ENCODE measurements at regions not wholly inside any gene's neighbourhood (a gene's known extent, or its start where the extent isn't known, plus 50 kb on each side); places are given as distances from the start of the nearest gene placed in this dataset.
"Not testable (repeated sequence)": the region's sequence is repeated elsewhere in the genome, so short reads cannot be mapped to it uniquely, and the experiment has no call there.

DNA sequence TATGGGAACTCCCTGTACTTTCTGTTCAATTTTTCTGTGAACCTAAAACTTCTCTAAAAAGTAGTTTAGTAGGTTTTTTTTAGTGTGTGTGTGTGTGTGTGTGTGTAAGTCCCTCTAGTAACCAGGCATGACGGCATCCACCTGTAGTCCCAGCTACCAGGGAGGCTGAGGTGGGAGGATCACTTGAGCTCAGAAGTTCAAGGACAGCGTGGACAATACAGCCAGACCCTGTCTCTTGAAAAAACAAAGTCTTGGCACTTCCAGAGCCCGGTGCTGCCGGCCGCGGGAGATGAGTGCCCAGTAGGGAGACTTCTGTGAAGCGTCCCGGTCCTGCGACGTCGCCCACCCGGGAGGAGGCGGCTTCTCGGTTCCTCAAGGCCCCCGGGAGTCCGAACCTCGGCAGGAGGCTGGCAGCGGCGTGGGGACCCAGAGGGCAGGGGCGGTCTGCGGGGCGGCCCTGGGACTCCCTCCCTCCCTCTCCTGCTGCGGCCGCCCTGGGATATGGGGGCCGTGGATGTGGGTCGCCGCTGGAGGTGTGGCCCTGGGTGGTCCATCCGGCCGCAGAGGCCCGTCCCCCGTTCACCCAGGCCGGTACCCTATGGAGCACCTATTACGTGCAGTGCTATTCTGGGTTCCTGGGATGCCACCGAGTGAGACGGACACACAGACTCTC lies 78.0 kb upstream of the SIRPG start:
- H3K27me3 ChIP-seq (replicated peaks; ENCODE audit: insufficient read depth), result peaks cover 2% of the 10 kb centered on the region
- H3K4me3 ChIP-seq, result no peak overlapping the region
- no peak for DNase-seq (ENCODE audit: low spot score)
- intact Hi-C loops (cut with DNase I), result no loop called here
- no peaks in the 10 kb centered on the region for H3K9me3 ChIP-seq
- no peaks in the 10 kb centered on the region for H3K4me1 ChIP-seq (replicated peaks)
- WGBS, result 85% methylated on average over 31 of the region's 35 CpGs
- H3K27ac ChIP-seq, result no peak overlapping the region
- no peaks in the 10 kb centered on the region for H3K36me3 ChIP-seq
- TF ChIP-seq, protein P1, sequence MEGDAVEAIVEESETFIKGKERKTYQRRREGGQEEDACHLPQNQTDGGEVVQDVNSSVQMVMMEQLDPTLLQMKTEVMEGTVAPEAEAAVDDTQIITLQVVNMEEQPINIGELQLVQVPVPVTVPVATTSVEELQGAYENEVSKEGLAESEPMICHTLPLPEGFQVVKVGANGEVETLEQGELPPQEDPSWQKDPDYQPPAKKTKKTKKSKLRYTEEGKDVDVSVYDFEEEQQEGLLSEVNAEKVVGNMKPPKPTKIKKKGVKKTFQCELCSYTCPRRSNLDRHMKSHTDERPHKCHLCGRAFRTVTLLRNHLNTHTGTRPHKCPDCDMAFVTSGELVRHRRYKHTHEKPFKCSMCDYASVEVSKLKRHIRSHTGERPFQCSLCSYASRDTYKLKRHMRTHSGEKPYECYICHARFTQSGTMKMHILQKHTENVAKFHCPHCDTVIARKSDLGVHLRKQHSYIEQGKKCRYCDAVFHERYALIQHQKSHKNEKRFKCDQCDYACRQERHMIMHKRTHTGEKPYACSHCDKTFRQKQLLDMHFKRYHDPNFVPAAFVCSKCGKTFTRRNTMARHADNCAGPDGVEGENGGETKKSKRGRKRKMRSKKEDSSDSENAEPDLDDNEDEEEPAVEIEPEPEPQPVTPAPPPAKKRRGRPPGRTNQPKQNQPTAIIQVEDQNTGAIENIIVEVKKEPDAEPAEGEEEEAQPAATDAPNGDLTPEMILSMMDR (IDR thresholded peaks at IDR 0.05), result no peak
- TF ChIP-seq POLR2AphosphoS5 (IDR thresholded peaks at IDR 0.05), result no peak
- no peak for TF ChIP-seq POLR2A (IDR thresholded peaks at IDR 0.05)

DNA sequence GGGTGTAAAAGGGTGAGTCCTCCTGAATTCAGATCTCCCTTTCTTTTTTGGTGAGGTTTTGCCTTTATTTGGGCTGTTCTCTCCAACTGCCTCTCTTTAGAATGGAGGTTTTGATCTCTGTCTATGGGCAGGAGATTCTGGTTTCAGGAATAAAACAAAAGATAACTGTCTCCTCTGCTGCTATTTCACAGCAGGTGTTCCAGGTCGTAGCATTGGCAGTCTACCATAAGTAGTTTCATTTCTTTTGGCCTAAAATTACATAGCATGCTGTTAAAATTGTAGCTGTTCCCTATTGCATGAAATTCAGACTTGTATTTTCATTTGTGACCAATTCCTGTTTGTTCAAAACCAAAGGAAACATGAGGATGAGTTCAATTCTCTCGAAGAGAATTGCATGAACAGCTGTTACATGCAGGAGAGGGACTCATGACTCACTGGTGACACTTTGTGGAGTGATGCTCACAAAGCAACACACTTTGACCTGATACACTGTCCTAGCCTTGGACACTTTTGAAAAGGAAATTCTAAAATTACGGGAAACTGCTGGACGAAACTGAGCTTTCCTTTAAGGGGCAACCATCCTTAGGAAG lies 76.8 kb upstream of the SIRPG start:
- no peak for DNase-seq (ENCODE audit: low spot score)
- intact Hi-C loops (cut with DNase I), result no loop called here
- no peak overlapping the region for H3K4me3 ChIP-seq
- no peak overlapping the region for H3K27ac ChIP-seq
- peaks cover 2% of the 10 kb centered on the region for H3K27me3 ChIP-seq (replicated peaks; ENCODE audit: insufficient read depth)
- H3K4me1 ChIP-seq (replicated peaks), result no peaks in the 10 kb centered on the region
- TF ChIP-seq POLR2AphosphoS5 (IDR thresholded peaks at IDR 0.05) (no peak), POLR2A (IDR thresholded peaks at IDR 0.05) (no peak)
- TF ChIP-seq, protein P1 (IDR thresholded peaks at IDR 0.05), result no peak
- H3K36me3 ChIP-seq, result no peaks in the 10 kb centered on the region
- WGBS, result 46% methylated on average over 4 of the region's 4 CpGs
- no peaks in the 10 kb centered on the region for H3K9me3 ChIP-seq

DNA sequence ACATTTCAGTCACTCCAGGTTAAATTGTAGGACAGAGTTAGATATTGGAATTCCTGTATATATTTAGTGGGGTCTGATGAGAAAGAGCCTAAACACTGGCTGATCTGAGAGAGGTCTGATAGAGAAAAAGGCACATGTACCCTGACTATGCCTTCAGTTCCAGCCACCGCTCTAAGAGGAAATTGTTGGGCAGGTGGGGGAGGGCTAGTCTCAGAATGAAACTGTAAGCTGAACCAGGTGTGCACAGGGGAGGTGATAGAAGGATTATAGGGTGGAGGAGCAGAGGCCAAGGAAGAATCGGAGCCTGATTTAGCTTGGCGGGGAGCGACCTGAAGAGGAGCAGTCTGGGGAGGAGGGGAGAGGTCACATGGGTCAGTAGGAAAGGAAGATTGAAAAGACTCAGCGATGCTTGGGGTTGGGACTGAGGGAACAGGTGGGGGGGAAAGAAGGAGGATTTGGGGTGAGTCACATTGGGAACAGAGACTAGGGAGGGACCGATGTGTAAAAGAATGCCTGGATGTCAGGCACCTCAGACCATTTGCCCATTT lies 74.3 kb upstream of the SIRPG start:
- intact Hi-C loops (cut with DNase I); H3K27me3 ChIP-seq (replicated peaks; ENCODE audit: insufficient read depth); H3K9me3 ChIP-seq; DNase-seq (ENCODE audit: low spot score); H3K27ac ChIP-seq; H3K36me3 ChIP-seq; H3K4me3 ChIP-seq; H3K4me1 ChIP-seq (replicated peaks): not testable (repeated sequence)
- WGBS, result 52% methylated on average over 6 of the region's 6 CpGs

DNA sequence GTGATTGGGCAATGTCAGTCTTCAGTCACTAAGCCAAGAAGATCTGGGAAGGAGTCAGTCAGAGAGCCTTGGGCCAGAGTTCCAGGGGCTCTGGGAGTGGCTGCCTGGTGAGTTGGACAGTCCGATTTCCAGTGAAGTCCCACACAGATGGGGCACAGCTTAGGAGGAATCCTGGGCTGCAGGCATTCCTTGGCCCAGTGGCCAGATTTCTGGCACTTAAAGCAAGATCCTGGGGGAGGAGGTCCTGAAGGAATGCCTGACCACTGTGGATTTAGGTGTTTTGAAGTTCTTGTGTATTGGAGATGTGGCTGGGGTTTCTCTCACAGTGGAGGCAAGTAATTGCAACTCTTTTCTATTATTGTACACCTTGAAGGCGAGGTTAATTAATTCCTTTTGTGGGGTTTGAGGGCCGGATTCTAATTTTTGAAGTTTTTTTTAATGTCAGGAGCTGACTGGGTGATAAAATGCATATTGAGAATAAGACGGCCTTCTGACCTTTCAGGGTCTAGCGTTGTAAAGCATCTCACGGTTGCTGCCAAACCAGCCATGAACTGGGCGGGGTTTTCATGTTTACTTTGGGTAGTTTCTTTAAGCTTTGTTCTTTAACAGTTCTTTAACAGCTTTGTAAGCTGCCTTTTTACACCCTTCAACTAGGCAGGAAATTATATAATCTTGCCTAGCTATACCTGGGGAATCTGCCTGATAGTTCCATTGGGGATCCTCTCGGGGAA lies 73.6 kb upstream of the SIRPG start:
- DNase-seq (ENCODE audit: low spot score); H3K9me3 ChIP-seq; H3K4me3 ChIP-seq; intact Hi-C loops (cut with DNase I); H3K4me1 ChIP-seq (replicated peaks); H3K27me3 ChIP-seq (replicated peaks; ENCODE audit: insufficient read depth); H3K27ac ChIP-seq; H3K36me3 ChIP-seq: not testable (repeated sequence)
- WGBS, result 39% methylated on average over 8 of the region's 8 CpGs

GRCh38 chr20:1727303-1727702 lies 69.7 kb upstream of the SIRPG start:
- DNase-seq (ENCODE audit: low spot score); H3K9me3 ChIP-seq; intact Hi-C loops (cut with DNase I); H3K36me3 ChIP-seq; H3K27me3 ChIP-seq (replicated peaks; ENCODE audit: insufficient read depth); H3K4me3 ChIP-seq; H3K27ac ChIP-seq; H3K4me1 ChIP-seq (replicated peaks): not testable (repeated sequence)
- 81% methylated on average over 3 of the region's 3 CpGs for WGBS

- no peaks in the 10 kb centered on the region for H3K36me3 ChIP-seq
- no peaks in the 10 kb centered on the region for H3K9me3 ChIP-seq
- no peaks in the 10 kb centered on the region for H3K4me1 ChIP-seq (replicated peaks)
- no peak for DNase-seq (ENCODE audit: low spot score)
- intact Hi-C loops (cut with DNase I), result no loop called here
- H3K27ac ChIP-seq, result no peak overlapping the region
- H3K27me3 ChIP-seq (replicated peaks; ENCODE audit: insufficient read depth), result no peaks in the 10 kb centered on the region
- no peak overlapping the region for H3K4me3 ChIP-seq
- WGBS, result 81% methylated on average over 3 of the region's 3 CpGs
- TF ChIP-seq POLR2AphosphoS5 (IDR thresholded peaks at IDR 0.05) (no peak), POLR2A (IDR thresholded peaks at IDR 0.05) (no peak)
- TF ChIP-seq, protein P1 (IDR thresholded peaks at IDR 0.05), result no peak
These were observed 67.3 kb upstream of the SIRPG start for GRCh38 chr20:1724901-1725300.

Measured in prostate gland (tissue), 2 donors.